Mesendoderm (in vitro differentiated cells): ENCODE measurements at regions not wholly inside any gene's neighbourhood (a gene's known extent, or its start where the extent isn't known, plus 50 kb on each side); places are given as distances from the start of the nearest gene placed in this dataset.

Experiments
- DNase-seq: peaks from one replicate; pipeline ENCODE4 v3.0.0; 2013
- H2AK5ac ChIP-seq: 2 replicates; pipeline ENCODE4 v1.6.1; 2013; ENCODE audit warnings: low read length, inconsistent platforms
- H2BK120ac ChIP-seq: 2 replicates; pipeline ENCODE4 v1.6.1; 2013; ENCODE audit warnings: low read depth, mild to moderate bottlenecking, low read length, moderate library complexity, mixed read lengths
- H2BK15ac ChIP-seq: replicated peaks from 2 replicates; pipeline ENCODE4 v1.6.1; 2013; ENCODE audit warnings: low read depth, mild to moderate bottlenecking, moderate library complexity
- H2BK5ac ChIP-seq: 2 replicates; pipeline ENCODE4 v1.6.1; 2013; ENCODE audit warnings: low read length, inconsistent platforms
- H3K18ac ChIP-seq: 2 replicates; pipeline ENCODE4 v1.6.1; 2013; ENCODE audit warnings: mild to moderate bottlenecking, low read length, mixed read lengths
- H3K23ac ChIP-seq: one replicate; pipeline ENCODE4 v1.6.1; 2013; ENCODE audit warnings: low read length
- H3K27ac ChIP-seq: 2 replicates; pipeline ENCODE4 v1.5.1; 2013; ENCODE audit warnings: low read depth, mild to moderate bottlenecking, inconsistent platforms, low read length, moderate library complexity
- H3K27me3 ChIP-seq: 2 replicates; pipeline ENCODE4 v1.6.1; 2013; ENCODE audit warnings: low read length, control low read depth, mild to moderate bottlenecking, inconsistent platforms; ENCODE audit not compliant: insufficient read depth, poor library complexity
- H3K36me3 ChIP-seq: 2 replicates; pipeline ENCODE4 v1.6.1; 2013; ENCODE audit warnings: low read length, inconsistent platforms; ENCODE audit not compliant: control insufficient read depth, insufficient read depth
- H3K4ac ChIP-seq: one replicate; pipeline ENCODE4 v1.6.1; 2013; ENCODE audit warnings: low read depth, mild to moderate bottlenecking, low read length, moderate library complexity
- H3K4me1 ChIP-seq: 2 replicates; pipeline ENCODE4 v1.6.1; 2013; ENCODE audit warnings: low read depth, low read length, inconsistent platforms; ENCODE audit not compliant: control insufficient read depth
- H3K4me2 ChIP-seq: 2 replicates; pipeline ENCODE4 v1.6.1; 2013; ENCODE audit warnings: low read length
- H3K4me3 ChIP-seq: 2 replicates; pipeline ENCODE4 v1.5.1; 2013; ENCODE audit warnings: mild to moderate bottlenecking, low read length
- H3K56ac ChIP-seq: one replicate; pipeline ENCODE4 v1.6.1; 2013; ENCODE audit warnings: low read length
- H3K79me1 ChIP-seq: 2 replicates; pipeline ENCODE4 v1.6.1; 2013; ENCODE audit warnings: low read length, inconsistent platforms
- H3K79me2 ChIP-seq: 2 replicates; pipeline ENCODE4 v1.6.1; 2013; ENCODE audit warnings: mild to moderate bottlenecking, low read length; ENCODE audit not compliant: control insufficient read depth, insufficient read depth
- H3K9ac ChIP-seq: 2 replicates; pipeline ENCODE4 v1.6.1; 2013; ENCODE audit warnings: low read length, inconsistent platforms
- H4K5ac ChIP-seq: one replicate; pipeline ENCODE4 v1.6.1; 2013; ENCODE audit warnings: low read length
- H4K8ac ChIP-seq: one replicate; pipeline ENCODE4 v1.6.1; 2013; ENCODE audit warnings: low read depth, mild to moderate bottlenecking, control low read depth, low read length, moderate library complexity
- WGBS: extraction: QIAGEN DNeasy Blood & Tissue Kit; methylation state at CpG from one replicate; pipeline ENCODE4 v1.1.7; 2013; ENCODE audit warnings: low lambda C conversion rate, missing lambda C conversion rate; ENCODE audit not compliant: insufficient coverage; ENCODE audit errors: extremely low coverage; 5-methylcytosine and 5-hydroxymethylcytosine counted together

GRCh38 chr5:167311340-167311739, 980.1 kb upstream of the WWC1 start:
- Histone ChIP-seq H4K5ac (no peak overlapping the region), H2BK15ac (no peak overlapping the region), H3K56ac (no peak overlapping the region), H3K23ac (no peak overlapping the region), H3K18ac (no peak overlapping the region), H3K4me1 (no peaks in the 10 kb centered on the region), H3K36me3 (no peaks in the 10 kb centered on the region), H2BK120ac (no peak overlapping the region), H3K4me2 (no peak overlapping the region), H3K79me2 (no peaks in the 10 kb centered on the region), H2BK5ac (no peak overlapping the region), H3K4ac (no peak overlapping the region), H2AK5ac (no peak overlapping the region), H3K79me1 (no peaks in the 10 kb centered on the region), H3K27ac (no peak overlapping the region), H3K27me3 (no peaks in the 10 kb centered on the region), H3K9ac (no peak overlapping the region), H3K4me3 (no peak overlapping the region), H4K8ac (no peak overlapping the region)
- WGBS = no CpG with 5 or more reads among the region's 3 CpGs
- no peak for DNase-seq

GRCh38 chr5:167312225-167312624, 979.2 kb upstream of the WWC1 start:
- Histone ChIP-seq H2AK5ac (no peak overlapping the region), H3K9ac (no peak overlapping the region), H3K18ac (no peak overlapping the region), H4K8ac (no peak overlapping the region), H2BK5ac (no peak overlapping the region), H3K4me1 (no peaks in the 10 kb centered on the region), H3K23ac (no peak overlapping the region), H3K27ac (no peak overlapping the region), H3K4me3 (no peak overlapping the region), H2BK120ac (no peak overlapping the region), H3K36me3 (no peaks in the 10 kb centered on the region), H3K4me2 (no peak overlapping the region), H3K4ac (no peak overlapping the region), H3K79me1 (no peaks in the 10 kb centered on the region), H3K27me3 (no peaks in the 10 kb centered on the region), H3K79me2 (no peaks in the 10 kb centered on the region), H4K5ac (no peak overlapping the region), H3K56ac (no peak overlapping the region), H2BK15ac (no peak overlapping the region)
- no CpG with 5 or more reads among the region's 3 CpGs for WGBS
- DNase-seq = no peak

GRCh38 chr5:167315762-167316161, 975.7 kb upstream of the WWC1 start:
- Histone ChIP-seq H2BK15ac (no peak overlapping the region), H3K27ac (no peak overlapping the region), H3K36me3 (no peaks in the 10 kb centered on the region), H2BK120ac (no peak overlapping the region), H3K18ac (no peak overlapping the region), H3K9ac (no peak overlapping the region), H2AK5ac (no peak overlapping the region), H3K4me3 (no peak overlapping the region), H3K56ac (no peak overlapping the region), H3K4me1 (no peaks in the 10 kb centered on the region), H2BK5ac (no peak overlapping the region), H3K27me3 (no peaks in the 10 kb centered on the region), H3K23ac (no peak overlapping the region), H3K4ac (no peak overlapping the region), H4K5ac (no peak overlapping the region), H4K8ac (peak overlapping the region; percentile 56), H3K79me2 (no peaks in the 10 kb centered on the region), H3K4me2 (no peak overlapping the region), H3K79me1 (no peaks in the 10 kb centered on the region)
- no CpG with 5 or more reads among the region's 2 CpGs for WGBS
- no peak for DNase-seq

- Histone ChIP-seq H3K56ac (no peak overlapping the region), H3K79me2 (no peaks in the 10 kb centered on the region)
- WGBS = no CpG with 5 or more reads among the region's 3 CpGs
Measured at GRCh38 chr5:167317884-167318283, 973.6 kb upstream of the WWC1 start.

GRCh38 chr5:167319243-167319642, 972.2 kb upstream of the WWC1 start:
- H3K18ac ChIP-seq = no peak overlapping the region
- no peak overlapping the region for H3K27ac ChIP-seq
- no peak overlapping the region for H2BK15ac ChIP-seq
- no peak overlapping the region for H3K4ac ChIP-seq
- H3K79me2 ChIP-seq = no peaks in the 10 kb centered on the region
- no peaks in the 10 kb centered on the region for H3K27me3 ChIP-seq
- no peaks in the 10 kb centered on the region for H3K4me1 ChIP-seq
- H3K4me2 ChIP-seq = no peak overlapping the region
- no peak overlapping the region for H3K23ac ChIP-seq
- no peak overlapping the region for H3K9ac ChIP-seq
- H4K8ac ChIP-seq = no peak overlapping the region
- no CpG with 5 or more reads among the region's 3 CpGs for WGBS
- H4K5ac ChIP-seq = no peak overlapping the region
- H3K4me3 ChIP-seq = no peak overlapping the region
- no peak overlapping the region for H2AK5ac ChIP-seq
- no peak overlapping the region for H3K56ac ChIP-seq
- H3K79me1 ChIP-seq = no peaks in the 10 kb centered on the region
- H2BK120ac ChIP-seq = no peak overlapping the region
- no peak for DNase-seq
- H2BK5ac ChIP-seq = no peak overlapping the region
- no peaks in the 10 kb centered on the region for H3K36me3 ChIP-seq

More at GRCh38 chr5:167317884-167318283, 973.6 kb upstream of the WWC1 start:
- H3K36me3 ChIP-seq = no peaks in the 10 kb centered on the region
- no peak for DNase-seq
- no peak overlapping the region for H4K8ac ChIP-seq
- no peak overlapping the region for H3K4ac ChIP-seq
- no peaks in the 10 kb centered on the region for H3K4me1 ChIP-seq
- H3K4me3 ChIP-seq = no peak overlapping the region
- no peak overlapping the region for H2BK5ac ChIP-seq
- H3K23ac ChIP-seq = no peak overlapping the region
- no peak overlapping the region for H4K5ac ChIP-seq
- H3K18ac ChIP-seq = no peak overlapping the region
- no peak overlapping the region for H3K4me2 ChIP-seq
- H3K27ac ChIP-seq = no peak overlapping the region
- H3K79me1 ChIP-seq = no peaks in the 10 kb centered on the region
- no peaks in the 10 kb centered on the region for H3K27me3 ChIP-seq
- H2BK120ac ChIP-seq = no peak overlapping the region
- H3K9ac ChIP-seq = no peak overlapping the region
- H2AK5ac ChIP-seq = no peak overlapping the region
- H2BK15ac ChIP-seq = no peak overlapping the region

GRCh38 chr5:167320019-167320418, 971.4 kb upstream of the WWC1 start:
- no peaks in the 10 kb centered on the region for H3K79me1 ChIP-seq
- no peak overlapping the region for H3K4me3 ChIP-seq
- H3K18ac ChIP-seq = no peak overlapping the region
- no peak overlapping the region for H4K8ac ChIP-seq
- no peak overlapping the region for H3K23ac ChIP-seq
- H4K5ac ChIP-seq = no peak overlapping the region
- no peak overlapping the region for H2BK120ac ChIP-seq
- H3K4me1 ChIP-seq = no peaks in the 10 kb centered on the region
- no peaks in the 10 kb centered on the region for H3K36me3 ChIP-seq
- no peak overlapping the region for H3K4me2 ChIP-seq
- no peaks in the 10 kb centered on the region for H3K79me2 ChIP-seq
- no peak overlapping the region for H3K4ac ChIP-seq
- no peak overlapping the region for H2BK5ac ChIP-seq
- H3K27me3 ChIP-seq = no peaks in the 10 kb centered on the region
- no peak overlapping the region for H2BK15ac ChIP-seq
- H3K56ac ChIP-seq = no peak overlapping the region
- H3K27ac ChIP-seq = no peak overlapping the region
- DNase-seq = no peak
- H2AK5ac ChIP-seq = no peak overlapping the region
- no peak overlapping the region for H3K9ac ChIP-seq
